Omental fat pad (tissue), 3 donors: ENCODE measurements at regions not wholly inside any gene's neighbourhood (a gene's known extent, or its start where the extent isn't known, plus 50 kb on each side); places are given as distances from the start of the nearest gene placed in this dataset.

ENCODE experiments used
- ATAC-seq: fragments of 150-250 bp; one replicate; pipeline ENCODE4 v1.9.1; 2016; ENCODE audit warnings: mild to moderate bottlenecking, moderate library complexity; ENCODE audit not compliant: low FRiP score
- DNase-seq: peaks from one replicate; pipeline ENCODE4 v3.0.0-alpha.2; 2019; ENCODE audit warnings: low spot score
- TF ChIP-seq, protein P1 (sequence below), 3 donors: fragments of 450-650 bp; IDR thresholded peaks; one replicate each; pipeline ENCODE4 v1.5.1; 2016 to 2017; ENCODE audit warnings: antibody characterized with exemption in 3 of 3, mild to moderate bottlenecking in 3 of 3, moderate library complexity in 2 of 3

DNA sequence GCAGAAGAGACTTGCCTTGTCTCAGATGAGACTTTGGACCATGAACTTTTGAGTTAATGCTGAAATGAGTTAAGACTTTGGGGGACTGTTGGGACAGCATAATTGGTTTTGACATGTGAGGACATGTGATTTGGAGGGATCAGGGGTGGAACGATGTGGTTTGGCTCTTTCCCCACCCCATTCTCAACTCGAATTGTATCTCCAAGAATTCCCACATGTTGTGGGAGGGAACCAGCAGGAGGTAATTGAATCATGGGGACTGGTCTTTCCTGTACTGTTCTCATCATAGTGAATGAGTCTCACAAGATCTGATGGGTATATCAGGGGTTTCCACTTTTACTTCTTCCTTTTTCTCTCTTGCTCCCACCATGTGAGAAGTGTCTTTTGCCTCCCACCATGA is 229.7 kb upstream of the KCND2 start:
- DNase-seq (no peak), ATAC-seq (no peak)
- TF ChIP-seq, protein P1, sequence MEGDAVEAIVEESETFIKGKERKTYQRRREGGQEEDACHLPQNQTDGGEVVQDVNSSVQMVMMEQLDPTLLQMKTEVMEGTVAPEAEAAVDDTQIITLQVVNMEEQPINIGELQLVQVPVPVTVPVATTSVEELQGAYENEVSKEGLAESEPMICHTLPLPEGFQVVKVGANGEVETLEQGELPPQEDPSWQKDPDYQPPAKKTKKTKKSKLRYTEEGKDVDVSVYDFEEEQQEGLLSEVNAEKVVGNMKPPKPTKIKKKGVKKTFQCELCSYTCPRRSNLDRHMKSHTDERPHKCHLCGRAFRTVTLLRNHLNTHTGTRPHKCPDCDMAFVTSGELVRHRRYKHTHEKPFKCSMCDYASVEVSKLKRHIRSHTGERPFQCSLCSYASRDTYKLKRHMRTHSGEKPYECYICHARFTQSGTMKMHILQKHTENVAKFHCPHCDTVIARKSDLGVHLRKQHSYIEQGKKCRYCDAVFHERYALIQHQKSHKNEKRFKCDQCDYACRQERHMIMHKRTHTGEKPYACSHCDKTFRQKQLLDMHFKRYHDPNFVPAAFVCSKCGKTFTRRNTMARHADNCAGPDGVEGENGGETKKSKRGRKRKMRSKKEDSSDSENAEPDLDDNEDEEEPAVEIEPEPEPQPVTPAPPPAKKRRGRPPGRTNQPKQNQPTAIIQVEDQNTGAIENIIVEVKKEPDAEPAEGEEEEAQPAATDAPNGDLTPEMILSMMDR (IDR thresholded peaks at IDR 0.05) = no peak

DNA sequence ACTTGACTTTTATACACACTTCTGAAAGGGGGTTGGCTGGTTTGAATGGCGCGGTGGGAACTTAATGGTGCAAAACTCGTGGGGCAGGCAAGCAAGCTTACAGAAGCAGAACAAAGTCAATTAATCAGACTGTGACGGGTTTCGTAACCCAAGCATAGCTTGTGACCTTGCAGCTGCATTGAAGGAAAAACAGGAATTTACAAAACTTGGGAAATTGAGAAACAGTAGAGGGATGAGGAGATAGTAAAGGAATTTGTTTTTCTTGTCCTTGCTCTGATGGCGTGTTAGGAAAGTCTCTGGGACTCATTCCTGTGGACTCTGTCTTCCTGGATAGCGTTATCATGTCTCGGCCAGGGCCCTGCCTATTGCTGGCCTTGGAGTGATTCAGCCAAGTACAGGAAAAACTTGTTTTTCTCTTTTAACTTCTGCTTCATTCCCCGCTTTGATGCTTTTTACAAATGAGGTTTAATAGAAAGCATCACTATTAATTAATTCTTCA is 220.0 kb upstream of the KCND2 start:
- TF ChIP-seq, protein P1 (IDR thresholded peaks at IDR 0.05) = no peak
- ATAC-seq (peak; percentile 77), DNase-seq (no peak)

DNA sequence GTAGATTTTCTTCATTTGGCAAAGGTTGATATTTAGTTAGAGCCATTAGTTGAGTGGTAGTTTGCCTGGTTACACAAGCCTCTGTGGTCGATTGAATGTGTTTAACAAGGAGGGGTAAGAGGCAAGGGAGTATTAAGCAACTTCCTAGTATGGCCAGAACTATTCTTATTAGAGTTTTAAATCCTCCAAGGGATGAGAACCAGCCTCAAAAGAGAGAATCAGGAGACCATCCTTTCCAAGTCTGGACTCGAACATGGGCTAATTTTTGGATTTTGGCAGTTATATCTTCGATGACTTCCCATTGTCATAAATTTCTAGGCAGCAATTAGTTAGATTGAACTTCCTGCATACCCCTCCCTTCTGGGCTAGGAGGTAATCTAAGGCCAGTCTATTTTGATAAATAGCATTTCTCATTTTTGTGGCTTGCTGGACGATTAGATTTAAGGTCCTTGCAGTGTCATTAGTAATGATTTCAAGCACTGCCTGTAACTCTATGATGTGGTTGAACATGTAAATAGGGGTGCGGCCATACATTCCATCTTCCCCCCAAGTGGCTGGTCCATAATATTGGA is 219.5 kb upstream of the KCND2 start:
- TF ChIP-seq, protein P1 (IDR thresholded peaks at IDR 0.05) = no peak
- no peak for DNase-seq
- no peak for ATAC-seq

DNA sequence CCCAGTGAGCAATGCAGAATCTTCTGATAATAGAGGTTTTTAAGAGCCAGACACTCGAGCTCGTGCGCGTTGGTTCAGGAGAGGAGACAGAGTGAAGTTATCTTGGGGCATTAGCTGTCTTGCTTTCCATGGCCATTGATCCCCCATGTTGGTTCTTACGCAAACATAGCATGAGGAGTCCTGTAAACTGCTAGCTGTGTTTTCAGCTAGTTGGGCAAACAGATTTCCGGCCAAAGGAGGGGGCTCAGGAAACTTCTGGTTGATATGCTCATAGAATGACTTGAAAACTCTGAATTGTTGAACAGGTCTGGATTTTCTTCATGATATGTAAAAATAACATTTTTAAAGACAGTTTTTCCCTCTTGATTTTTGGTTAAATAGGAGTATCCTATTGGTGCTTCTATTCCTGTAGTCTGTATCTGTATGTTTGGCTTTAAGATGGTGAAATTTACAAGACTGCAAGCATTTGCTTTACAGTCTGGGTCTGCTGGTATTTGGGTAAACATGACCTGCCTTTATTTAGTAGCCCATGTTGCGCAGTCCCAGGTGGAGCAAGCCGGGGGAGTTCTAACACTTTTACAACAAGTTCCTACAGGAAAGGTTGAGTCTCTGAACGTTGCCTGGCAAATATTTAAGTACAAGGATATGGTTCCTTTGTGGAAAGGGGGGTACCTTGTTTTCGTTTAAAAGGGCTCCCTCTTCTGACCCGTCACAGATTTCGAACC is 218.4 kb upstream of the KCND2 start:
- TF ChIP-seq, protein P1 (IDR thresholded peaks at IDR 0.05) = no peak
- DNase-seq (no peak), ATAC-seq (no peak)

DNA sequence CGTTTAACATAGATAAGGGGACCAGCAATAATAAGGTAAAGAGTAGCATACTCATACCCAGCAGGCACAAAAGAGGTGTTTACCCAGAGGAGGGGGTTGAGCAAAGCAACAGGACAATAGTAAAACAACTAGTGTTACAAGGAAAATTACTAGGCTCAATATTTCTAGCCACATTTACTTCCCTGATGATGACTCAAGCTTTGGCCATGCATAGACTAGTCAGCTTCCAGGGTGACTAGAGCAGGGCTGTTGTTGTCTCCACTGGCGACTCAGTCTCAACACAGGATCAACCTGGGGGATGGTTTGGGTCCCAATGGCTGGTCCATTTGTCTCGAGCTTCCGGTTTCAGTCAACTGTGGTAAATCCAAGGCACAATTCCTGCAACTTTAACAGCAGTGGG is 217.7 kb upstream of the KCND2 start:
- DNase-seq = no peak
- no peak for ATAC-seq
- TF ChIP-seq, protein P1 (IDR thresholded peaks at IDR 0.05) = no peak

DNA sequence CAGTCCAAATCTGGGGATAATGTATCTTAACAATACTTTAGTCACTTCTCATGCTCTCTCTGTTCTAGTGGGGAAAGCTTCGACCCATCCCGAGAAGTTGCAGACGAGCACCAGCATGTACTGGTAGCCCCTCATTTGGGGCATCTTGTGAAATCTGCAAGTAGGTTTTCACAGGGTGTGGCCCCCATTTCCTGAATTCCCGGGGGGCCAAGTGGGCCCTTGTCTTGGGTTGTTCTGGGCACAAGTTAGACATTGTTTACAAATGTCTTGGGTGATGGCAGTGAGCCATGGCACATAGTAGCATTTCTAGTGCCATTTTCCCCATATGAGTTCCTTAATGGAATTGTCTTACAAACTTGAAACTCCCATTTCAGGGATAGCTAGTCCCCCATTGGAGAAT is 216.7 kb upstream of the KCND2 start:
- TF ChIP-seq, protein P1 (IDR thresholded peaks at IDR 0.05) = no peak
- ATAC-seq = no peak

DNA sequence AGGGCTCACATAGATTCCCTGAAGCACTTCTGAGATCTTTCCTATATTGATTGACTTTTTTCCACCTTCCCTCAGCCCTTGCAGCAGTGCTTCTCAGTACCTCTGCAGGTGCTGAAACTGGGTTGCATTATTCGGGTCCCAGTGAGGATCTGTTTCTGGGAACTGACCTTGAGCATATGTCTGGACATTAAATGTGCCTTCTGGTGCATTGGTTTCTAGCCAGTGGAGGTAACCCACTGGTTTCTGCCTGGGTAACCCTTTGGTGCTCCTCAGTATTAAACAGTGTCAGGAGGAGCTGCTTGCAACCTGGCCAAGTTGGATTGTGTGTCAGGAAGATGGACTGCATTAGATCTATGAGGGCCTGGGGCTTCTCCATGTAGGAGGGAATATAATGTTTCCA is 213.3 kb upstream of the KCND2 start:
- TF ChIP-seq, protein P1 (IDR thresholded peaks at IDR 0.05) = no peak
- DNase-seq (no peak), ATAC-seq (no peak)

More for the DNA sequence above, 216.7 kb upstream of the KCND2 start:
- no peak for DNase-seq
